Mucosa of descending colon (tissue), 3 donors: ENCODE measurements at regions not wholly inside any gene's neighbourhood (a gene's known extent, or its start where the extent isn't known, plus 50 kb on each side); places are given as distances from the start of the nearest gene placed in this dataset.
"Not testable (repeated sequence)": the region's sequence is repeated elsewhere in the genome, so short reads cannot be mapped to it uniquely, and the experiment has no call there.

ENCODE experiments used
- ATAC-seq: fragments of 200-7000 bp; cut with Tn5 transposase; one replicate; pipeline ENCODE4 v1.9.1; 2020; ENCODE audit warnings: mild to moderate bottlenecking, moderate library complexity
- DNase-seq, 3 donors: peaks; one replicate each; pipeline ENCODE4 v3.0.0-alpha.2; 2020
- H3K36me3 ChIP-seq: fragments of 200-600 bp; one replicate; pipeline ENCODE4 v1.8.0; 2021; ENCODE audit warnings: low read depth, mild to moderate bottlenecking
- H3K4me1 ChIP-seq: fragments of 200-600 bp; one replicate; pipeline ENCODE4 v1.8.0; 2021; ENCODE audit warnings: low read depth, mild to moderate bottlenecking
- H3K4me3 ChIP-seq: fragments of 200-600 bp; one replicate; pipeline ENCODE4 v1.8.0; 2021; ENCODE audit warnings: mild to moderate bottlenecking
- H3K9me3 ChIP-seq: fragments of 200-600 bp; one replicate; pipeline ENCODE4 v1.8.0; 2021; ENCODE audit warnings: mild to moderate bottlenecking
- intact Hi-C, 2 donors: fragments of 100-400 bp; cut with DNase I in 1 of 2; cut with micrococcal nuclease in 1 of 2; formaldehyde crosslinking; loops; one replicate each; pipeline versions ENCODE4 v1.11.0 to v1.11.1; 2022; cut with DNase I, micrococcal nuclease
- TF ChIP-seq, protein P1 (sequence below): fragments of 200-600 bp; IDR thresholded peaks from one replicate; pipeline ENCODE4 v1.8.0; 2022; ENCODE audit warnings: antibody characterized with exemption, mild to moderate bottlenecking
- donor health status: DM: no; HTN: no; CAD: no; lungs with moderate emphysema.
- donor health status: DM: no; HTN: no; CAD: no.
- donor health status: DM: no; HTN: yes; CAD: no.

GRCh38 chr4:100340512-100341485, 150.5 kb upstream of the DDIT4L start:
- TF ChIP-seq, protein P1, sequence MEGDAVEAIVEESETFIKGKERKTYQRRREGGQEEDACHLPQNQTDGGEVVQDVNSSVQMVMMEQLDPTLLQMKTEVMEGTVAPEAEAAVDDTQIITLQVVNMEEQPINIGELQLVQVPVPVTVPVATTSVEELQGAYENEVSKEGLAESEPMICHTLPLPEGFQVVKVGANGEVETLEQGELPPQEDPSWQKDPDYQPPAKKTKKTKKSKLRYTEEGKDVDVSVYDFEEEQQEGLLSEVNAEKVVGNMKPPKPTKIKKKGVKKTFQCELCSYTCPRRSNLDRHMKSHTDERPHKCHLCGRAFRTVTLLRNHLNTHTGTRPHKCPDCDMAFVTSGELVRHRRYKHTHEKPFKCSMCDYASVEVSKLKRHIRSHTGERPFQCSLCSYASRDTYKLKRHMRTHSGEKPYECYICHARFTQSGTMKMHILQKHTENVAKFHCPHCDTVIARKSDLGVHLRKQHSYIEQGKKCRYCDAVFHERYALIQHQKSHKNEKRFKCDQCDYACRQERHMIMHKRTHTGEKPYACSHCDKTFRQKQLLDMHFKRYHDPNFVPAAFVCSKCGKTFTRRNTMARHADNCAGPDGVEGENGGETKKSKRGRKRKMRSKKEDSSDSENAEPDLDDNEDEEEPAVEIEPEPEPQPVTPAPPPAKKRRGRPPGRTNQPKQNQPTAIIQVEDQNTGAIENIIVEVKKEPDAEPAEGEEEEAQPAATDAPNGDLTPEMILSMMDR: no peak
- no peaks in the 10 kb centered on the region for H3K9me3 ChIP-seq

GRCh38 chr4:100339870-100340269, 149.6 kb upstream of the DDIT4L start:
- Histone ChIP-seq H3K36me3 (no peaks in the 10 kb centered on the region), H3K9me3 (no peaks in the 10 kb centered on the region), H3K4me3 (no peak overlapping the region), H3K4me1 (no peaks in the 10 kb centered on the region)
- ATAC-seq (no peak), DNase-seq (no peak)
- intact Hi-C loops: no loop called here
- TF ChIP-seq, protein P1: no peak

More at GRCh38 chr4:100340512-100341485, 150.5 kb upstream of the DDIT4L start:
- Histone ChIP-seq H3K36me3 (no peaks in the 10 kb centered on the region), H3K4me3 (no peak overlapping the region), H3K4me1 (no peaks in the 10 kb centered on the region)
- DNase-seq (no peak), ATAC-seq (no peak)
- intact Hi-C loops: no loop called here

GRCh38 chr4:100333491-100333890, 143.2 kb upstream of the DDIT4L start:
- H3K9me3 ChIP-seq: peaks cover 10% of the 10 kb centered on the region
- H3K36me3 ChIP-seq, H3K4me3 ChIP-seq, H3K4me1 ChIP-seq, intact Hi-C loops, ATAC-seq, DNase-seq: not testable (repeated sequence)

DNA sequence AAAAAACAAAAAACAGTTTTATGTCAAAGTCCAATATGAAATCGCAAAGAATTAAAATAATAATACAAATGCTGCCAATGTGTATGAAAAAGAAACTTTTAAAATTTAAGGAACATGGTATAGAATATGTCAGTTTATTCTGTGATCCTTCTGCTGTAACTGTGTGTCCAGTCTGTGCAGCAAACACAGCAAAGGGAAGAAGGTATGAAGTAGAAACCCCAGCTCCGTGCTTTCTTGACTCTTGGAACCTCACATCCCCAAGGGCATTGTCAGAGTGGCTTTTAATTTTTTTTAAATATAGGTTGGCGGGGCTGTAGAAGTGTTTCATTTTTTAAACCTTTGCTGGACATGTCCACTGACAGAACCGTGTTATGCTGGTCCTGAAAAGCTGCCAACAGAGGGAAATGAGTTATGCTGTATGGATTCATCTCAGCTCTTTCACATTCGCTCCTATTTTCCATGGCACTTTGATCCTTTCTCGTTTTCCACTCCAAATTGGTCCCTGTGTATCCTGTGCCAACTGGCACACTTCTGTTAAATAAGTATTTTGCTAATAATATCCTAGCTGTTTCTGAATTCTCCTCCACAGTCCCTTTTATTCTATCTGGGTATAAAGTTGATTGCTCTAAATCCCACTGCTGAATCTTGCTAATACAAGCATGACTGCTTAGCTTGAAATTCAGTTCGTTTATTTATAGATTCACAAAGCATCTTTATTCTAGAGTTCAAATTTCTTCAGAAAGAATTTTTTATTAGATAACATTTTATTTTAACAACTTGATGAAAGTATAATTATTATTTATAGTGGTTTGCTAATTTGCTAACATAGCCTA, 127.0 kb upstream of the DDIT4L start:
- DNase-seq (no peak), ATAC-seq (no peak)
- TF ChIP-seq, protein P1: no peak
- intact Hi-C loops: no loop called here
- Histone ChIP-seq H3K4me1 (no peaks in the 10 kb centered on the region), H3K36me3 (no peaks in the 10 kb centered on the region), H3K9me3 (no peaks in the 10 kb centered on the region), H3K4me3 (no peak overlapping the region)

GRCh38 chr4:100314057-100314456, 123.8 kb upstream of the DDIT4L start:
- H3K4me3 ChIP-seq: no peak overlapping the region
- H3K4me1 ChIP-seq: no peaks in the 10 kb centered on the region
- no peaks in the 10 kb centered on the region for H3K9me3 ChIP-seq
- TF ChIP-seq, protein P1: no peak
- ATAC-seq: no peak
- no peaks in the 10 kb centered on the region for H3K36me3 ChIP-seq
- intact Hi-C loops: no loop called here
- DNase-seq: no peak
